ENCODE measurements at regions not wholly inside any gene's neighbourhood (a gene's known extent, or its start where the extent isn't known, plus 50 kb on each side); places are given as distances from the start of the nearest gene placed in this dataset.

DNA sequence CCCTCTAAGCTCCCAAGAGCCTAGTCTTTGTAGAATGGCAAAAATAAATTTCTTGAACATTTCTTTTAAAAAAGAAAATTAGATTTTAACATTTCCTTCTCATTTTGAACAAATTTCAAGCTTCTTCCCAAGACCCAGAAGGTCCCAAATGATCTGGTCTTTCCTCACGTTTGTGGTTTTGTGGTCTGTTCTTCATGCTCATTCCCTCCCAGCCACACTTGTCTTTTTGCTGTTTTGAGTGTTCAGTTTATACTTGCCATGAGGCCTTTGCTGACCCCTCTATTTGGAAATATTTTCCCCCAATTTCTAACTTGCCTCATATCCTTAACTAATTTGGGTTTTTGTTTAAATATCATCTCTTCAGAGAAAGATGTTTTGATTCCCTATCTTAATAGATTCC, 133.4 kb upstream of the PAPPA start:
- WGBS, 2 donors, result 59 to 68% methylated on average over 1 of the region's 1 CpG
- no peaks in the 10 kb centered on the region for H3K9me3 ChIP-seq
- no peaks in the 10 kb centered on the region for H3K4me1 ChIP-seq
- H3K27ac ChIP-seq, result no peak overlapping the region
- no peaks in the 10 kb centered on the region for H3K36me3 ChIP-seq
- no peak for DNase-seq (ENCODE audit: low spot score in 2 of 2)
- no peaks in the 10 kb centered on the region for H3K27me3 ChIP-seq
- TF ChIP-seq, protein P1, sequence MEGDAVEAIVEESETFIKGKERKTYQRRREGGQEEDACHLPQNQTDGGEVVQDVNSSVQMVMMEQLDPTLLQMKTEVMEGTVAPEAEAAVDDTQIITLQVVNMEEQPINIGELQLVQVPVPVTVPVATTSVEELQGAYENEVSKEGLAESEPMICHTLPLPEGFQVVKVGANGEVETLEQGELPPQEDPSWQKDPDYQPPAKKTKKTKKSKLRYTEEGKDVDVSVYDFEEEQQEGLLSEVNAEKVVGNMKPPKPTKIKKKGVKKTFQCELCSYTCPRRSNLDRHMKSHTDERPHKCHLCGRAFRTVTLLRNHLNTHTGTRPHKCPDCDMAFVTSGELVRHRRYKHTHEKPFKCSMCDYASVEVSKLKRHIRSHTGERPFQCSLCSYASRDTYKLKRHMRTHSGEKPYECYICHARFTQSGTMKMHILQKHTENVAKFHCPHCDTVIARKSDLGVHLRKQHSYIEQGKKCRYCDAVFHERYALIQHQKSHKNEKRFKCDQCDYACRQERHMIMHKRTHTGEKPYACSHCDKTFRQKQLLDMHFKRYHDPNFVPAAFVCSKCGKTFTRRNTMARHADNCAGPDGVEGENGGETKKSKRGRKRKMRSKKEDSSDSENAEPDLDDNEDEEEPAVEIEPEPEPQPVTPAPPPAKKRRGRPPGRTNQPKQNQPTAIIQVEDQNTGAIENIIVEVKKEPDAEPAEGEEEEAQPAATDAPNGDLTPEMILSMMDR (IDR thresholded peaks at IDR 0.05), result no peak
- TF ChIP-seq EP300 (IDR thresholded peaks at IDR 0.05), result no peak
- no peak overlapping the region for H3K4me3 ChIP-seq

GRCh38 chr9:116020801-116021200, 132.8 kb upstream of the PAPPA start:
- H3K27ac ChIP-seq, result no peak overlapping the region
- H3K27me3 ChIP-seq, result no peaks in the 10 kb centered on the region
- H3K9me3 ChIP-seq, result no peaks in the 10 kb centered on the region
- TF ChIP-seq EP300 (IDR thresholded peaks at IDR 0.05), result no peak
- TF ChIP-seq POLR2A (IDR thresholded peaks at IDR 0.05), result no peak
- TF ChIP-seq, protein P1 (IDR thresholded peaks at IDR 0.05), result no peak
- H3K4me3 ChIP-seq, result no peak overlapping the region
- H3K4me1 ChIP-seq, result no peaks in the 10 kb centered on the region
- DNase-seq (ENCODE audit: low spot score in 2 of 2), result no peak
- H3K36me3 ChIP-seq, result no peaks in the 10 kb centered on the region

GRCh38 chr9:116027096-116027495, 126.5 kb upstream of the PAPPA start:
- no peaks in the 10 kb centered on the region for H3K4me1 ChIP-seq
- H3K27me3 ChIP-seq, result no peaks in the 10 kb centered on the region
- TF ChIP-seq POLR2A (IDR thresholded peaks at IDR 0.05), result no peak
- no peak for TF ChIP-seq EP300 (IDR thresholded peaks at IDR 0.05)
- no peaks in the 10 kb centered on the region for H3K36me3 ChIP-seq
- no peak overlapping the region for H3K4me3 ChIP-seq
- 70 to 77% methylated on average over 1 of the region's 1 CpG for WGBS, 2 donors
- H3K27ac ChIP-seq, result no peak overlapping the region
- no peak for DNase-seq (ENCODE audit: low spot score in 2 of 2)
- peaks cover 0 to 23% (median 6%) of the 10 kb centered on the region in 4 donors for H3K9me3 ChIP-seq

DNA sequence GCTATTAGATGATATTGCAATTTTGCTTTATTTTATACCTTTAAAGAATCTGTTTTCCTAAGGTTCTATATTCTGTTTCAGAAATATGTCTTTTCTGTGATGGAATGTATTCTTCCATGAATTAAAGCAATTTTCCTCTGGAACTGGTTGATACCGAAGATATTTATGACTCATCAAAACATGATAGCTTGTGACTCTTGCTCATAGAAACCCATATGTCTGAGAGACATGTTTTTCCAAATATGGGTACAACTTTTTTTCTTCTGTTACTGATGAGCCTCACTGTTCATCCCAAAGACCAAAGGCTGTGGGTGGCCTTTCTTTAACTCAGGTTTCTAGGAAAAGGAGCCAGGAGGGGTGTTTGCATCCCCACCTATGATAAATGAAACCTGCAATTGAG, 126.1 kb upstream of the PAPPA start:
- WGBS, 2 donors, result 63 to 70% methylated on average over 1 of the region's 1 CpG
- no peaks in the 10 kb centered on the region for H3K27me3 ChIP-seq
- H3K4me1 ChIP-seq, result no peaks in the 10 kb centered on the region
- DNase-seq (ENCODE audit: low spot score in 2 of 2), result no peak
- H3K27ac ChIP-seq, result no peak overlapping the region
- TF ChIP-seq EP300 (IDR thresholded peaks at IDR 0.05), result no peak
- TF ChIP-seq, protein P1 (IDR thresholded peaks at IDR 0.05), result no peak
- no peak for TF ChIP-seq POLR2A (IDR thresholded peaks at IDR 0.05)
- no peaks in the 10 kb centered on the region for H3K36me3 ChIP-seq
- H3K4me3 ChIP-seq, result no peak overlapping the region
- peaks cover 0 to 23% (median 6%) of the 10 kb centered on the region in 4 donors for H3K9me3 ChIP-seq

- Histone ChIP-seq H3K27me3 (no peaks in the 10 kb centered on the region), H3K4me3 (no peak overlapping the region), H3K36me3 (no peaks in the 10 kb centered on the region), H3K27ac (no peak overlapping the region), H3K4me1 (no peaks in the 10 kb centered on the region), H3K9me3 (peaks cover 0 to 23% (median 6%) of the 10 kb centered on the region in 4 donors)
- WGBS, 2 donors, result 44 to 50% methylated on average over 1 of the region's 1 CpG
- TF ChIP-seq EP300 (IDR thresholded peaks at IDR 0.05), result no peak
- TF ChIP-seq, protein P1 (IDR thresholded peaks at IDR 0.05), result no peak
- no peak for TF ChIP-seq POLR2A (IDR thresholded peaks at IDR 0.05)
- no peak for DNase-seq (ENCODE audit: low spot score in 2 of 2)
Measured at GRCh38 chr9:116027951-116028350, 125.6 kb upstream of the PAPPA start.

GRCh38 chr9:116030517-116030916, 123.1 kb upstream of the PAPPA start:
- Histone ChIP-seq H3K36me3 (no peaks in the 10 kb centered on the region), H3K9me3 (peaks cover 0 to 23% (median 6%) of the 10 kb centered on the region in 4 donors), H3K4me1 (no peaks in the 10 kb centered on the region), H3K27me3 (no peaks in the 10 kb centered on the region), H3K27ac (no peak overlapping the region), H3K4me3 (no peak overlapping the region)
- DNase-seq (ENCODE audit: low spot score in 2 of 2), result no peak
- TF ChIP-seq POLR2A (IDR thresholded peaks at IDR 0.05) (no peak), EP300 (IDR thresholded peaks at IDR 0.05) (no peak)
- TF ChIP-seq, protein P1 (IDR thresholded peaks at IDR 0.05), result no peak

All from tibial nerve (tissue), 4 donors.